Hepatocyte (in vitro differentiated cells): ENCODE measurements at regions not wholly inside any gene's neighbourhood (a gene's known extent, or its start where the extent isn't known, plus 50 kb on each side); places are given as distances from the start of the nearest gene placed in this dataset.

Source experiments
- DNase-seq: peaks from one replicate; pipeline ENCODE4 v3.0.0-alpha.2; 2016; ENCODE audit warnings: low spot score
- H2AFZ ChIP-seq: fragments of 200-600 bp; sonication (generic); 2 replicates; pipeline ENCODE4 v1.6.0; 2016; ENCODE audit warnings: antibody characterized with exemption, mild to moderate bottlenecking
- H3K27ac ChIP-seq: fragments of 200-600 bp; sonication (generic); 2 replicates; pipeline ENCODE4 v1.5.1; 2016; ENCODE audit warnings: mild to moderate bottlenecking
- H3K27me3 ChIP-seq: fragments of 200-600 bp; sonication (generic); 2 replicates; pipeline ENCODE4 v1.6.1; 2016
- H3K36me3 ChIP-seq: fragments of 200-600 bp; sonication (generic); replicated peaks from 2 replicates; pipeline ENCODE4 v1.5.1; 2016; ENCODE audit warnings: low read depth; ENCODE audit not compliant: insufficient read depth
- H3K4me1 ChIP-seq: fragments of 200-600 bp; sonication (generic); 2 replicates; pipeline ENCODE4 v1.5.1; 2016; ENCODE audit warnings: mild to moderate bottlenecking, moderate library complexity; ENCODE audit not compliant: insufficient read depth
- H3K4me2 ChIP-seq: fragments of 200-600 bp; sonication (generic); 2 replicates; pipeline ENCODE4 v1.6.0; 2016
- H3K4me3 ChIP-seq: fragments of 200-600 bp; sonication (generic); 2 replicates; pipeline ENCODE4 v1.5.1; 2016; ENCODE audit warnings: mild to moderate bottlenecking
- H3K79me2 ChIP-seq: fragments of 200-600 bp; sonication (generic); 2 replicates; pipeline ENCODE4 v1.6.0; 2017; ENCODE audit warnings: mild to moderate bottlenecking
- H3K9me2 ChIP-seq: fragments of 200-600 bp; sonication (generic); replicated peaks from 2 replicates; pipeline ENCODE4 v1.6.0; 2017; ENCODE audit warnings: mild to moderate bottlenecking; ENCODE audit not compliant: insufficient read depth
- H3K9me3 ChIP-seq: fragments of 200-600 bp; sonication (generic); 2 replicates; pipeline ENCODE4 v1.5.1; 2016; ENCODE audit warnings: low read depth, mild to moderate bottlenecking
- H4K20me1 ChIP-seq: fragments of 200-600 bp; sonication (generic); 2 replicates; pipeline ENCODE4 v1.6.0; 2016; ENCODE audit warnings: mild to moderate bottlenecking; ENCODE audit not compliant: insufficient read depth, poor library complexity, severe bottlenecking
- CTCF ChIP-seq: fragments of 200-600 bp; sonication (generic); IDR thresholded peaks from 2 replicates; pipeline ENCODE4 v1.5.1; 2016; ENCODE audit warnings: antibody characterized with exemption, mild to moderate bottlenecking; ENCODE audit not compliant: poor library complexity
- EZH2 ChIP-seq: fragments of 200-600 bp; sonication (generic); IDR thresholded peaks from 2 replicates; pipeline ENCODE4 v1.6.1; 2016; ENCODE audit warnings: antibody characterized with exemption, mild to moderate bottlenecking, borderline replicate concordance
- EZH2phosphoT487 ChIP-seq: fragments of 200-600 bp; sonication (generic); IDR thresholded peaks from one replicate; pipeline ENCODE4 v1.6.1; 2018; ENCODE audit warnings: antibody characterized with exemption, mild to moderate bottlenecking, low read depth, moderate library complexity; ENCODE audit not compliant: unreplicated experiment, severe bottlenecking
- WGBS: methylation state at CpG from one replicate; pipeline ENCODE4 v1.1.6; 2016; ENCODE audit warnings: low lambda C conversion rate; ENCODE audit errors: missing lambda C conversion rate; 5-methylcytosine and 5-hydroxymethylcytosine counted together

- Histone ChIP-seq H3K9me2 (no peaks in the 10 kb centered on the region), H3K36me3 (no peaks in the 10 kb centered on the region), H3K4me2 (no peak overlapping the region), H3K4me1 (no peaks in the 10 kb centered on the region), H4K20me1 (no peaks in the 10 kb centered on the region), H3K27me3 (no peaks in the 10 kb centered on the region), H3K9me3 (no peaks in the 10 kb centered on the region), H3K27ac (no peak overlapping the region), H3K79me2 (no peaks in the 10 kb centered on the region), H3K4me3 (no peak overlapping the region), H2AFZ (no peak overlapping the region)
- no peak for DNase-seq
- 79% methylated on average over 19 of the region's 19 CpGs for WGBS
- TF ChIP-seq EZH2phosphoT487 (no peak), EZH2 (no peak), CTCF (no peak)
These were observed 52.6 kb upstream of the RUFY1 start for GRCh38 chr5:179497636-179498340.

GRCh38 chr5:179495906-179496455, 54.4 kb upstream of the RUFY1 start:
- DNase-seq = no peak
- Histone ChIP-seq H3K9me3 (no peaks in the 10 kb centered on the region), H3K9me2 (no peaks in the 10 kb centered on the region), H3K4me2 (no peak overlapping the region), H3K27me3 (no peaks in the 10 kb centered on the region), H2AFZ (no peak overlapping the region), H3K4me3 (no peak overlapping the region), H3K4me1 (no peaks in the 10 kb centered on the region), H3K79me2 (no peaks in the 10 kb centered on the region), H4K20me1 (no peaks in the 10 kb centered on the region), H3K27ac (no peak overlapping the region), H3K36me3 (no peaks in the 10 kb centered on the region)
- whole genome bisulfite sequencing = 67% methylated on average over 11 of the region's 11 CpGs
- no peak for TF ChIP-seq EZH2
- no peak for TF ChIP-seq EZH2phosphoT487
- TF ChIP-seq CTCF = no peak

- Histone ChIP-seq H3K4me3 (no peak overlapping the region), H3K9me3 (no peaks in the 10 kb centered on the region), H3K9me2 (no peaks in the 10 kb centered on the region), H3K4me1 (no peaks in the 10 kb centered on the region), H3K27me3 (no peaks in the 10 kb centered on the region), H4K20me1 (no peaks in the 10 kb centered on the region), H3K27ac (no peak overlapping the region), H2AFZ (no peak overlapping the region), H3K79me2 (no peaks in the 10 kb centered on the region), H3K36me3 (no peaks in the 10 kb centered on the region), H3K4me2 (no peak overlapping the region)
- 88% methylated on average over 12 of the region's 12 CpGs for WGBS
- no peak for DNase-seq
- TF ChIP-seq EZH2phosphoT487 (no peak), CTCF (no peak), EZH2 (no peak)
These were observed 55.4 kb upstream of the RUFY1 start for GRCh38 chr5:179494774-179495526.
